Astrocyte (in vitro differentiated cells and primary cell): ENCODE measurements at regions not wholly inside any gene's neighbourhood (a gene's known extent, or its start where the extent isn't known, plus 50 kb on each side); places are given as distances from the start of the nearest gene placed in this dataset.

Experiments
- DNase-seq: peaks from one replicate; pipeline ENCODE4 v3.0.0-alpha.2; 2010; ENCODE audit warnings: low read depth
- FAIRE-seq: peaks from 2 replicates; lab custom pipeline; 2011; peaks lifted over from hg19 to GRCh38; lab: Jason Lieb, UNC
- H2AFZ ChIP-seq: 2 replicates; pipeline ENCODE4 v1.6.0; 2012; ENCODE audit warnings: low read depth, low read length, inconsistent platforms
- H3K27ac ChIP-seq: 2 replicates; pipeline ENCODE4 v1.5.1; 2011; ENCODE audit warnings: low read depth, low read length, inconsistent platforms
- H3K27me3 ChIP-seq: 2 replicates; pipeline ENCODE4 v1.6.0; 2011; ENCODE audit warnings: low read length, inconsistent platforms; ENCODE audit not compliant: insufficient read depth
- H3K36me3 ChIP-seq: 2 replicates; pipeline ENCODE4 v1.5.1; 2011; ENCODE audit warnings: low read length, inconsistent platforms; ENCODE audit not compliant: insufficient read depth
- H3K4me1 ChIP-seq: 2 replicates; pipeline ENCODE4 v1.5.1; 2011; ENCODE audit warnings: low read length, inconsistent platforms; ENCODE audit not compliant: insufficient read depth
- H3K4me2 ChIP-seq: 2 replicates; pipeline ENCODE4 v1.6.0; 2012; ENCODE audit warnings: low read length, inconsistent platforms
- H3K4me3 ChIP-seq: 2 replicates; pipeline ENCODE4 v1.5.1; 2011; ENCODE audit warnings: low read depth, mild to moderate bottlenecking, low read length, inconsistent platforms; ENCODE audit not compliant: insufficient read depth
- H3K79me2 ChIP-seq: 2 replicates; pipeline ENCODE4 v1.6.0; 2012; ENCODE audit warnings: mild to moderate bottlenecking, low read length, inconsistent platforms; ENCODE audit not compliant: insufficient read depth
- H3K9ac ChIP-seq: 2 replicates; pipeline ENCODE4 v1.6.0; 2012; ENCODE audit warnings: mild to moderate bottlenecking, low read length, inconsistent platforms
- H3K9me3 ChIP-seq: 2 replicates; pipeline ENCODE4 v1.5.1; 2012; ENCODE audit warnings: low read depth, mild to moderate bottlenecking, low read length, inconsistent platforms; ENCODE audit not compliant: insufficient read depth
- H4K20me1 ChIP-seq: 2 replicates; pipeline ENCODE4 v1.6.0; 2012; ENCODE audit warnings: low read length, inconsistent platforms; ENCODE audit not compliant: insufficient read depth
- H3K27ac Mint-ChIP-seq: one replicate; pipeline ENCODE4 v1.8.0; 2021; ENCODE audit warnings: mild to moderate bottlenecking, mixed read lengths; ENCODE audit not compliant: unreplicated experiment
- H3K27me3 Mint-ChIP-seq: one replicate; pipeline ENCODE4 v1.8.0; 2021; ENCODE audit warnings: low read depth, mixed read lengths; ENCODE audit not compliant: unreplicated experiment
- H3K36me3 Mint-ChIP-seq: one replicate; pipeline ENCODE4 v1.8.0; 2021; ENCODE audit warnings: low read depth, mixed read lengths; ENCODE audit not compliant: unreplicated experiment
- H3K4me1 Mint-ChIP-seq: one replicate; pipeline ENCODE4 v1.8.0; 2021; ENCODE audit warnings: low read depth, mixed read lengths; ENCODE audit not compliant: unreplicated experiment
- H3K4me3 Mint-ChIP-seq: one replicate; pipeline ENCODE4 v1.8.0; 2021; ENCODE audit warnings: mild to moderate bottlenecking, moderate library complexity, mixed read lengths; ENCODE audit not compliant: unreplicated experiment
- H3K9me3 Mint-ChIP-seq: one replicate; pipeline ENCODE4 v1.8.0; 2021; ENCODE audit warnings: mild to moderate bottlenecking, mixed read lengths; ENCODE audit not compliant: unreplicated experiment
- CTCF ChIP-seq: IDR thresholded peaks from 2 replicates; pipeline ENCODE4 v1.5.1; 2011; ENCODE audit warnings: low read depth, mild to moderate bottlenecking, inconsistent platforms, low read length, moderate library complexity; ENCODE audit not compliant: insufficient read depth
- EZH2 ChIP-seq: IDR thresholded peaks from 2 replicates; pipeline ENCODE4 v1.6.1; 2012; ENCODE audit warnings: mild to moderate bottlenecking, low read length, inconsistent platforms; ENCODE audit not compliant: insufficient read depth

GRCh38 chr9:89684218-89684617 lies 79.4 kb downstream of the GADD45G start:
- Mint-ChIP-seq H3K36me3 (no peaks in the 10 kb centered on the region), H3K27ac (no peak overlapping the region), H3K27me3 (peaks cover 27% of the 10 kb centered on the region), H3K4me1 (peaks cover 7% of the 10 kb centered on the region), H3K4me3 (no peak overlapping the region), H3K9me3 (no peaks in the 10 kb centered on the region)
- no peak overlapping the region for H3K4me3 ChIP-seq
- H3K4me1 ChIP-seq: no peaks in the 10 kb centered on the region
- no peak overlapping the region for H2AFZ ChIP-seq
- H4K20me1 ChIP-seq: no peaks in the 10 kb centered on the region
- TF ChIP-seq CTCF: no peak
- TF ChIP-seq EZH2: no peak
- no peak for DNase-seq
- no peak overlapping the region for H3K9ac ChIP-seq
- H3K4me2 ChIP-seq: no peak overlapping the region
- H3K27me3 ChIP-seq: peaks cover 2% of the 10 kb centered on the region
- H3K9me3 ChIP-seq: no peaks in the 10 kb centered on the region
- FAIRE-seq: no peak
- H3K79me2 ChIP-seq: no peaks in the 10 kb centered on the region
- H3K27ac ChIP-seq: no peak overlapping the region
- no peaks in the 10 kb centered on the region for H3K36me3 ChIP-seq

GRCh38 chr9:89684912-89685636 lies 80.3 kb downstream of the GADD45G start:
- Histone ChIP-seq H3K9ac (no peak overlapping the region), H4K20me1 (no peaks in the 10 kb centered on the region), H3K9me3 (no peaks in the 10 kb centered on the region), H3K36me3 (no peaks in the 10 kb centered on the region), H3K79me2 (no peaks in the 10 kb centered on the region), H3K27ac (no peak overlapping the region), H3K4me2 (no peak overlapping the region), H3K4me3 (no peak overlapping the region), H3K4me1 (no peaks in the 10 kb centered on the region), H3K27me3 (peaks cover 2% of the 10 kb centered on the region), H2AFZ (no peak overlapping the region)
- peaks cover 19% of the 10 kb centered on the region for H3K27me3 Mint-ChIP-seq
- H3K36me3 Mint-ChIP-seq: no peaks in the 10 kb centered on the region
- TF ChIP-seq EZH2 (no peak), CTCF (no peak)
- H3K27ac Mint-ChIP-seq: no peak overlapping the region
- DNase-seq: no peak
- no peaks in the 10 kb centered on the region for H3K9me3 Mint-ChIP-seq
- peaks cover 7% of the 10 kb centered on the region for H3K4me1 Mint-ChIP-seq
- no peak for FAIRE-seq
- H3K4me3 Mint-ChIP-seq: no peak overlapping the region

GRCh38 chr9:89685698-89686097 lies 80.9 kb downstream of the GADD45G start:
- H3K27me3 Mint-ChIP-seq: peaks cover 15% of the 10 kb centered on the region
- H3K4me1 Mint-ChIP-seq: peaks cover 7% of the 10 kb centered on the region
- H3K27me3 ChIP-seq: peaks cover 2% of the 10 kb centered on the region
- H3K4me1 ChIP-seq: no peaks in the 10 kb centered on the region
- H3K27ac Mint-ChIP-seq: no peak overlapping the region
- no peak for TF ChIP-seq EZH2
- no peak for TF ChIP-seq CTCF
- no peaks in the 10 kb centered on the region for H3K9me3 Mint-ChIP-seq
- DNase-seq: no peak
- no peaks in the 10 kb centered on the region for H3K9me3 ChIP-seq
- no peak overlapping the region for H3K27ac ChIP-seq
- H3K4me3 ChIP-seq: no peak overlapping the region
- H4K20me1 ChIP-seq: no peaks in the 10 kb centered on the region
- H3K9ac ChIP-seq: no peak overlapping the region
- H3K4me2 ChIP-seq: no peak overlapping the region
- no peaks in the 10 kb centered on the region for H3K36me3 ChIP-seq
- H3K36me3 Mint-ChIP-seq: no peaks in the 10 kb centered on the region
- H2AFZ ChIP-seq: no peak overlapping the region
- no peak for FAIRE-seq
- H3K79me2 ChIP-seq: no peaks in the 10 kb centered on the region
- no peak overlapping the region for H3K4me3 Mint-ChIP-seq
